T-helper 9 cell (primary cell): ENCODE measurements at regions not wholly inside any gene's neighbourhood (a gene's known extent, or its start where the extent isn't known, plus 50 kb on each side); places are given as distances from the start of the nearest gene placed in this dataset.
"Not testable (repeated sequence)": the region's sequence is repeated elsewhere in the genome, so short reads cannot be mapped to it uniquely, and the experiment has no call there.

Experiments
- DNase-seq: peaks from one replicate; pipeline ENCODE4 v3.0.0-alpha.2; 2020

GRCh38 chr13:18991060-18991459 is 190.6 kb downstream of the TUBA3C start:
- no peak for DNase-seq

DNA sequence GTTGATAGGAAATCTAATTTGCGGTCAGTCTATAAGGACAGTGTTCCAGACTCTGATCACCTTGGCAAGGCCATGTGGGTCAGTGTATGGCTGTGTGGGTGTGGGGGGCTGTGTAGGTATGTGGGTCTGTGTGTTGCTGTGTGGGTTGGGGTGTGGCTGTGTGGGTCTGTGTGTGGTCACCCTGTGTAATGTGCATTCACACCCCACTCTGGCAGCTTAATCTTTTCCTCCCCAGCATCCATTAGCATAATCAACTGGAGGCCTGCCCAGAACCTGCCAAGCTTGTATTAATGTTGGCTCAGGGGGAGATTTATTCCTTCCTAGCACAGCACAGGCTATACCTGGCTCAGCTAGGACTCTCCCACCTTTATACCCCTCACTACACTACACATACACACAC is 203.2 kb downstream of the TUBA3C start:
- DNase-seq = no peak

- no peak for DNase-seq
These were observed 203.8 kb downstream of the TUBA3C start for GRCh38 chr13:18977857-18978256.

GRCh38 chr13:18971576-18972219 is 209.9 kb downstream of the TUBA3C start:
- DNase-seq = no peak

DNA sequence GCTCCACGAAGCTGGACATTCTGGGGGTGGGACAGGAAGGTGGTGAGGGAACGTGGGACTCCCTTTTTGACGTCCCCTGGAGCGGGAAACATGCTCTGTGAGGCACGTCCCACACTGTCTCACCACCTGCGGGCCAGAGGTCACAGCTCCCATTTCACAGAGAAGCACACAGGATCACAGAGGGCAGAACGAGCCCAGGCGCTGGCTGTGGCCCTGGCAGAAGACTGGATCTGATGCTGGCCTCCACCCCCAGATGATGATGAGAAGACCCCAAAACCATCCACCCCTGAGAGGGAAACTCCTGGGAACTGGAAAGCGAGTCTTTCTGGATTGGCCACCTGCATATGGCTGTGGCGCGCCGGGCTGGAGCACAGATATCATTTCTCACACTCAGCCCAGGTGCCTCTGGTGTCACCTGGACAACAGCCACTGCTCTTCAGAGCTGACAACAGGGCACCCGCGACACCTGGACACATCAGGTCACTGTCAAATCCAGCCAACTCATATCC is 216.2 kb downstream of the TUBA3C start:
- no peak for DNase-seq

- no peak for DNase-seq
These were observed 216.7 kb downstream of the TUBA3C start for GRCh38 chr13:18964942-18965341.

- not testable (repeated sequence) for DNase-seq
These were observed 217.9 kb downstream of the TUBA3C start for GRCh38 chr13:18963684-18964083.

DNA sequence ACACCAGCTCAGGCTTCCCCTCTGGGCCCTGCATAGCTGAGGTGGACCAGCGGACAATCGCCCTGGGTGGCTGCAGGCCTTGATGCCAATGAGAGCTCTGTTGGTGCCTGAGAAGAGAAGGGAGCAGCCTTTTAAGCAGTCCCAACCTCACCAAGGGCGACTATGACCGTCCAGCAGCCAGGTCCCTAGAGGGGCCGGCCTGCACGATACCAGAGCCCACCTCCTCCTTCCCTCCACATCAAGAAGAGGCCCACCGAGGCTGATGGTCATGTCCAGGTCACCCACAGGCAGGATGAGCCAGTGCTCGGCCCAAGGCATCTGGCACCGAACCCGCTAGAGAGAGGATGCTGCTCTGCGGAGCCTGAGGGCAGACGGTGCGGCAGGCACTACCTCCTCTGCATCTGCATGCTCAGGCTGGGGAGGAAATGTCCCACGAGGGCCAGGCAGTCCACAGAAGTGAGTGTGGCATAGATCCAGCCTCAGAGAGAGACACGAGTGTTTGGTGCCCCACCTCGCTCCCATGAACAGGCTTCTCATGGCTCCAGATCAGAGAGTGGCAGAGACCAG is 219.4 kb downstream of the TUBA3C start:
- no peak for DNase-seq

DNA sequence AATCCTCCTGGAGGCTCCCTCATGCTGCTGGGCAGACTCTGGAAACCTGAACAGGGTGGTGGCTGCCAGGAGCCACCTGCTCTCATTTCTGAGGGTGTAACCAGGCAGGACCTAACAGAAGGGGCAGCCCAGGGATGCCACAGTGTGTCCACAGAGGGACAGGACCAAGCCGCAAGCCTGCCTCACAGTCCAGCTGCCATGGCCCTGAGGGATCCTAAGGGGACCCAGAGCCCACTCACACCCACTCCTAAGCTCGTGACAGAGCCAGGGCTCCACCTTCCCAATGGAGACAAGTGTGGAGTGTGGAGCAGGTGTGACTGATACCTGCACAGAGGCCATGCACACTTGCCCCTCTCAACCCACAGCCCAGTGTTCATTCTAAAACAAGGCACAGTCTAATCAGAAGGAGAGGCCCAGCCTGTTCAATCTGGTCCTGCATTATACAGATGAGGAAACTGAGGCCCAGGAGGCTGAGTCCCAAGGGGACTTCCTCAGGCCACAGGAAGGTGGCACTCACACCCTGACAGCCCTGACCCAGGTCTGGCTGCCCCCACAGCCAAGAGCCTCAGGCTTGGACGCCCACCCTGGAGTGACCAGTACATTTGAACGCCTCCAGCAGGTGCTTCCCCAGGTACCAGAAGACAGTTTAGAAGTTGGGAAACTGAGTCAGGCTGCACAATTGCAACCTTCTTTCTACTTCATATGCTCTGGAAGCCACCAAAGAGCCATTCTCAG is 220.1 kb downstream of the TUBA3C start:
- DNase-seq = no peak

GRCh38 chr13:18960637-18961227 is 220.9 kb downstream of the TUBA3C start:
- no peak for DNase-seq

GRCh38 chr13:18959996-18960395 is 221.6 kb downstream of the TUBA3C start:
- no peak for DNase-seq

DNA sequence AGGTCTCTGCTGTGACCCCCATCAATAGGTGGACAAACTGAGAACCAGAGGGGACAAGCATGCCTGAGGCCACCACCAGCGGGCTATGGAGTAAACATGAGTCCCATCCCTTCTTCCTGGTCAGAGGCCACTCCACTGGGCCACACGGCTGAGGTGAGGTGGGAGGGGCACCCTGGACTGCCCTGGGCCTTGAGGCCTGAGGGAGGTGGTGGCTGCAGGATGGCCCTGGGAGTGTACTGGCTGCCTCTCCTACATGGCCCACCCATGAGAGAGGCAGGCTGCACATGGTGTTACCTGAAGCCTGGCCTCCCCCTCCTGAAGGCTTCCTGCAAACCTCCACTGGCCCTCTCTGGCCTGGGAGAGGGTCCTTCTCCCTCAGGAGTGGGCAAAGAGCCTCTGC is 222.4 kb downstream of the TUBA3C start:
- no peak for DNase-seq

DNA sequence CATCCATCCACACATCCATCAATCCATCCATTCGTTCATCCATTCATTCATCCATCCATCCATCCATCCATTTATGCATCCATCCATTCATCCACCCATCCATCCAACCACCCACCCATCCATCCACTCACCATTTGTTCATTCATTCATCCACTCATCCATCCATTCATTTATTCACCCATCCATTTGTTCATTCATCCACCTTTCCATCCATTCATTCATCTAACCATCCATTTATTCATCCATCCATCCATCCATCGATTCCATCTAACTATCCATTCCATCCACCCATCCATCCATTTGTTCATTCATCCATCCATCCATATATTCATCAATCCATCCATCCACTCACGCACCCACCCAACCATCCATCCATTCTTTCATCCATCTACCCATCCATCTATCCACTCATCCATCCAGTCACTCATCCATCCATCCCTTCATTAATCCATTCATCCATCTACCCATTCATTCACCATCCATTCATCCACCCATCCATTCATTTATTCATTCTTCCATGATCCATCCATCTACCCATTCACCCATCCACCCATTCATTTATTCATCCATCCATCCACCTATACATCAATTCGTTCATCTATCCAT is 225.0 kb downstream of the TUBA3C start:
- no peak for DNase-seq

DNA sequence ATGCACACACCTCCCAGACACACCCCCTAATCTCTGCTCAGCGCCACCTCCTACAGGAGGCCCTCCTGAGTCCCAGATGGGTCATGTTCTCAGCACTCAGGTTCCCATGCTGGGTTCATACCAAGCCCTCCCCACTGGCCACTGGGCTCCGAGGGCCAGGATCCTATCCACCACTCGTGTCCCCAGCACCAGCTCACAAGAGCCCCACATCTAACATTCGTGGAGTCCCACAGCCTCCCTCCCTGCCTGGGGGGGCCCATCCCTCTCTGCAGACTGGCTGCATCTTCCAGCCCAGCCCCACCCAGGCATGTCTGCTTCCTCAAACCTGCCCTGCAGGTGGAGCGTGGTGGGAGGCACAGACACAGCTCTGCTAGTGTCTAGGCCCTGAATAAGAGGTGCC is 227.4 kb downstream of the TUBA3C start:
- no peak for DNase-seq

DNA sequence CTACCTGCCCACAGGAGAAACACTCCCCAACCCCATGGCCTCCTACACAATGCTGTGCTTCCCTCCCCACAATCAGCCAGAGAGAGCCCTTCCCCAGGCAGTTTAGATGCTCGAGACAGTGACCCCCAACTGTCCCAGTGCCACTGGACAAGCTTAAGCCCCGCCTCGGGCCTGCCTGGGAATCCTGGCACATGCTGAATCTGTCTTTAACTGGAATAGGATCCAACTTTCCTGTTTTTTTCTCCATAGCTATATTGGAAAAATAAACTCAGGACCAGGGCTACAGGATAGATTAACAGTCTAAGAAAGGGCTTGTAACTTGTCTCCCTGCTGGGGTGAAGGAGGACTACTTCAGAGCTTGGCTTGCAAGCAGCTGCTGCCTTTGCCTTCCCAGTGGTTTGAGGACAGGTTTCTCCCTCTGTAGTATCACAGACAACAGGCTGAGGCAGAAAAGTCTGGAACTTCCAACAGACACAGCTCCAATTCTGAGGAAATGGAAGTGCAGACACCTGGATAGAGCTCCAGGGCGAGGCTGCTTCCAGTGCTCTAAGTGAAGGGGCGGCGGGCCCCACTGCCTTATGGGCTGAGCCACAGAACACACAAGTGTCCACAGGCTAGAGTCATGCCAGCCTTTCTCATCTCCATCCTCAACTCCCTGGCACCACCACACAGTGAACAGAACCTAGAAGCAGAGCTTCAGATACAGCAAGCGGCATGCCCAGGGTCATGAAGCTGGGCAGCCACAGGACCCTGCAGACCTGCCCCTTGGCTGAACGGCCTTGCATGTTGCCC is 228.3 kb downstream of the TUBA3C start:
- DNase-seq = no peak

GRCh38 chr13:18952225-18953016 is 229.2 kb downstream of the TUBA3C start:
- no peak for DNase-seq

DNA sequence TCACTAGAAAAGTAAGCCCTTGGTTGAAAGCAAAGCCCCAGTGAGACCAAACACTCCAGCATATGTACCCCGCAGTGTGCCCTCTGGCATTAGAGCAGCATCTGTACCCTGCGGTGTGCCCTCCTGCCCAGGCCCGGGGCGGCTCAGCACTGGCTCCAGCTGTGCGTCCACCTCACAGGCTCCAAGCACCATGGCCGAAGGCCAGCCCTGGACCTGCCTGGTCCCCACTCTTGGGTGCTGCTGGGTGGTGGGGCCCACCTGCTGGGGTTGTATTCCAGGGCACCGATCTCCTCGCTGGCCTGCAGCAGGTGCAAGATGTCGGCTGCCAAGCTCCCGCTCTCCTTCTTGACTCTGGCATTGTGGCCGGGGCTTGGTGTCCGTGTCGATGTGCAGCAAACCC is 230.2 kb downstream of the TUBA3C start:
- no peak for DNase-seq

GRCh38 chr13:18949970-18950369 is 231.7 kb downstream of the TUBA3C start:
- no peak for DNase-seq

DNA sequence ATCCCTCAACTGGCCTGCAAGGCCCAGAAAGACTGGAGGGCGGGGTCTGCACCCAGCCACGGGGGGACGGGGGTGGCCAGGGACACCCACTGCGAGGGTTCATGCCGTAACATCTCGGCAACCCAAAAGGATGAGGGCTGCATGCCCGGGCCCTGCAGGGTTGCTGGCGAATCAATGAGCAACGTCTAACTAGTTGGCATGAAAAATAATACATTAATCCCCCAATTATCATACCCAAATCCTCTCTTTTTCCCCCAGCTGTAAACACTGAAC is 232.2 kb downstream of the TUBA3C start:
- no peak for DNase-seq

GRCh38 chr13:18948664-18949488 is 232.7 kb downstream of the TUBA3C start:
- DNase-seq = no peak
